HepG2 (cell line): ENCODE measurements at regions not wholly inside any gene's neighbourhood (a gene's known extent, or its start where the extent isn't known, plus 50 kb on each side); places are given as distances from the start of the nearest gene placed in this dataset.

Source experiments
- ATAC-seq: fragments of 200-7000 bp; cut with Tn5 transposase; 3 replicates; pipeline ENCODE4 v1.9.1; 2020; ENCODE audit warnings: mild to moderate bottlenecking, moderate library complexity
- BruUV-seq: library from RNA; stranded (reverse); fragments of 400-500 nt; replicated peaks from 2 replicates; lab custom pipeline; 2021; lab: Mats Ljungman, UMichigan
- CTCF ChIA-PET: fragments of 300-600 bp; formaldehyde crosslinking; extraction: SDS; loops from one replicate; lab custom pipeline; 2021; ENCODE audit warnings: low total read pairs, inconsistent platforms, low intra/inter-chr PET ratio; lab: Yijun Ruan, JAX
- POLR2A ChIA-PET: fragments of 350-600 bp; sonication (Branson Sonifier 250); formaldehyde crosslinking; loops from one replicate; lab custom pipeline; 2020; ENCODE audit warnings: antibody characterized with exemption, inconsistent platforms; lab: Yijun Ruan, JAX
- DNase-seq: peaks from one replicate; pipeline ENCODE4 v3.0.0-alpha.2; 2015; ENCODE audit warnings: low spot score
- FAIRE-seq: peaks from 3 replicates; lab custom pipeline; 2011; peaks lifted over from hg19 to GRCh38; lab: Jason Lieb, UNC
- H2AFZ ChIP-seq: one replicate; pipeline ENCODE4 v1.6.1; 2011; ENCODE audit warnings: low read length, inconsistent platforms
- H3K27ac ChIP-seq: fragments of 300-600 bp; 3 replicates; pipeline ENCODE4 v1.8.0; 2011; ENCODE audit warnings: mixed run types, mild to moderate bottlenecking, mixed read lengths, low read length, inconsistent platforms; ENCODE audit not compliant: insufficient read depth; ENCODE audit errors: extremely low read length
- H3K27me3 ChIP-seq, 2 experiments: fragments of 200-600 bp in 1 of 2; 2 replicates in 1 of 2; 3 replicates in 1 of 2; pipeline versions ENCODE4 v1.6.0 to v1.8.0; 2011; ENCODE audit warnings: low read length in 2 of 2, mild to moderate bottlenecking in 2 of 2, moderate library complexity in 2 of 2, inconsistent platforms in 1 of 2; ENCODE audit not compliant: insufficient read depth in 2 of 2, control insufficient read depth in 1 of 2
- H3K36me3 ChIP-seq, 2 experiments: fragments of 200-600 bp in 1 of 2; replicated peaks in 1 of 2; 2 replicates in 1 of 2; 3 replicates in 1 of 2; pipeline versions ENCODE4 v1.5.1 to v1.8.0; 2011; ENCODE audit warnings: low read length in 2 of 2, inconsistent platforms in 1 of 2; ENCODE audit not compliant: insufficient read depth in 2 of 2, control insufficient read depth in 1 of 2
- H3K4me1 ChIP-seq: 2 replicates; pipeline ENCODE4 v1.5.1; 2012; ENCODE audit warnings: low read length, inconsistent platforms; ENCODE audit not compliant: insufficient read depth
- H3K4me2 ChIP-seq: 2 replicates; pipeline ENCODE4 v1.6.0; 2011; ENCODE audit warnings: low read depth, low read length, inconsistent platforms
- H3K4me3 ChIP-seq, 3 experiments: fragments of 200-600 bp in 1 of 3; sonication (generic), shearing (Covaris generic) in 1 of 3; replicated peaks in 1 of 3; 2 replicates each; pipeline ENCODE4 v1.5.1; 2011 to 2016; ENCODE audit warnings: low read length in 3 of 3, inconsistent platforms in 2 of 3, low read depth in 2 of 3, mild to moderate bottlenecking in 2 of 3, control low read depth in 1 of 3, mixed read lengths in 1 of 3; ENCODE audit not compliant: insufficient read depth in 1 of 3
- H3K79me2 ChIP-seq: one replicate; pipeline ENCODE4 v1.6.1; 2011; ENCODE audit warnings: low read length, inconsistent platforms; ENCODE audit not compliant: insufficient read depth
- H3K9ac ChIP-seq: 2 replicates; pipeline ENCODE4 v1.6.0; 2011; ENCODE audit warnings: mild to moderate bottlenecking, low read depth, low read length, inconsistent platforms; ENCODE audit not compliant: insufficient read depth
- H3K9me3 ChIP-seq: 2 replicates; pipeline ENCODE4 v1.5.1; 2012; ENCODE audit warnings: mild to moderate bottlenecking, low read length
- H4K20me1 ChIP-seq: 2 replicates; pipeline ENCODE4 v1.6.0; 2011; ENCODE audit warnings: inconsistent platforms, mild to moderate bottlenecking, low read length, moderate library complexity; ENCODE audit not compliant: insufficient read depth
- GTF2F1 ChIP-seq: fragments of 150-350 bp; IDR thresholded peaks from 2 replicates; pipeline ENCODE4 v1.6.1; 2014; ENCODE audit warnings: low read length
- NPAS2 ChIP-seq: sonication (generic); formaldehyde crosslinking; IDR thresholded peaks from 2 replicates; pipeline ENCODE4 v1.8.0; 2022; ENCODE audit warnings: mild to moderate bottlenecking, missing genetic modification reagents, borderline replicate concordance
- RAD51 ChIP-seq: fragments of 450-650 bp; IDR thresholded peaks from 2 replicates; pipeline ENCODE4 v1.6.1; 2016; ENCODE audit warnings: borderline replicate concordance
- SNAPC2 ChIP-seq: sonication (generic); formaldehyde crosslinking; IDR thresholded peaks from 2 replicates; pipeline ENCODE4 v1.8.1; 2022; ENCODE audit warnings: mild to moderate bottlenecking, missing genetic modification reagents
- ZNF263 ChIP-seq: sonication (generic); formaldehyde crosslinking; IDR thresholded peaks from 2 replicates; pipeline ENCODE4 v1.4.0; 2020; ENCODE audit warnings: missing genetic modification reagents
- ZNF577 ChIP-seq: sonication (generic); formaldehyde crosslinking; IDR thresholded peaks from 2 replicates; pipeline ENCODE4 v1.4.0; 2020; ENCODE audit warnings: mild to moderate bottlenecking, low read depth, missing genetic modification reagents, borderline replicate concordance
- WGBS: methylation state at CpG from one replicate; pipeline ENCODE4 v1.1.6; 2017; ENCODE audit warnings: low lambda C conversion rate; 5-methylcytosine and 5-hydroxymethylcytosine counted together
- in situ Hi-C: cut with HindIII; loops from 2 replicates; pipeline ENCODE4 v1.10.0; 2017; ENCODE audit warnings: low pct_unique_long_range_greater_than_20kb; ENCODE audit not compliant: extremely low pct_ligation_motif_present
- intact Hi-C: fragments of 100-400 bp; cut with micrococcal nuclease; formaldehyde crosslinking; loops from one replicate; pipeline ENCODE4 v1.10.0; 2022; ENCODE audit not compliant: unreplicated experiment
- TF ChIP-seq, protein P1 (sequence below): IDR thresholded peaks from 2 replicates; pipeline ENCODE4 v1.4.0; 2020; ENCODE audit warnings: mild to moderate bottlenecking, missing genetic modification reagents
- TF ChIP-seq, protein P2 (sequence below): sonication (generic); formaldehyde crosslinking; IDR thresholded peaks from 2 replicates; pipeline ENCODE4 v1.9.0; 2021; ENCODE audit warnings: missing genetic modification reagents, borderline replicate concordance

DNA sequence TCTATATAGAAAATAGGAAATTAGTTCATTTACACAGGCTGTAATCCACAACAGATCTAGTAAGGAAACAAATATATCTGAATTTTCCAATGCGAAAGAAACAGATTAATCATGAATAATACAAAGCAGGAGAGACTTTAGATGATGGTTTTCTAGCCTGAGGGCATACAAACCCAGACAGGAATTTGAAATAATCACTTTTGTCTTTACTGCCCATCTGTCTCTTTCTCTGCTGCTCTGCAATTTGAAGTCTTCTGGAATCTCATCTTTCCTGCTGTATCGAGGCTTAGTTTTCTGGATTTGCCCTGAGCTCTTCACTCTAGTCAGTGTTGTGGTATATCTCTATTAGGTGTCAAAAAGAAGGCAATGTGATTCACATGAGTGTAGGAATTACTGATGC, 711.8 kb upstream of the FAM241A start:
- Histone ChIP-seq H3K9me3 (peaks cover 2% of the 10 kb centered on the region; the same call in 1 of the 2 replicates), H3K4me1 (no peaks in the 10 kb centered on the region), H3K27me3 (no peaks in the 10 kb centered on the region), H3K4me2 (no peak overlapping the region), H3K79me2 (no peaks in the 10 kb centered on the region), H4K20me1 (no peaks in the 10 kb centered on the region), H2AFZ (no peak overlapping the region), H3K4me3 (no peak overlapping the region), H3K36me3 (no peaks in the 10 kb centered on the region), H3K27ac (no peak overlapping the region), H3K9ac (no peak overlapping the region)
- ChIA-PET POLR2A (no interaction called here), CTCF (no interaction called here)
- DNase-seq, result no peak
- no peak for FAIRE-seq
- 0% methylated on average over 2 of the region's 2 CpGs for WGBS
- TF ChIP-seq SNAPC2 (CRISPR knock-in tag), result no peak
- no peak for TF ChIP-seq NPAS2
- TF ChIP-seq, protein P1, sequence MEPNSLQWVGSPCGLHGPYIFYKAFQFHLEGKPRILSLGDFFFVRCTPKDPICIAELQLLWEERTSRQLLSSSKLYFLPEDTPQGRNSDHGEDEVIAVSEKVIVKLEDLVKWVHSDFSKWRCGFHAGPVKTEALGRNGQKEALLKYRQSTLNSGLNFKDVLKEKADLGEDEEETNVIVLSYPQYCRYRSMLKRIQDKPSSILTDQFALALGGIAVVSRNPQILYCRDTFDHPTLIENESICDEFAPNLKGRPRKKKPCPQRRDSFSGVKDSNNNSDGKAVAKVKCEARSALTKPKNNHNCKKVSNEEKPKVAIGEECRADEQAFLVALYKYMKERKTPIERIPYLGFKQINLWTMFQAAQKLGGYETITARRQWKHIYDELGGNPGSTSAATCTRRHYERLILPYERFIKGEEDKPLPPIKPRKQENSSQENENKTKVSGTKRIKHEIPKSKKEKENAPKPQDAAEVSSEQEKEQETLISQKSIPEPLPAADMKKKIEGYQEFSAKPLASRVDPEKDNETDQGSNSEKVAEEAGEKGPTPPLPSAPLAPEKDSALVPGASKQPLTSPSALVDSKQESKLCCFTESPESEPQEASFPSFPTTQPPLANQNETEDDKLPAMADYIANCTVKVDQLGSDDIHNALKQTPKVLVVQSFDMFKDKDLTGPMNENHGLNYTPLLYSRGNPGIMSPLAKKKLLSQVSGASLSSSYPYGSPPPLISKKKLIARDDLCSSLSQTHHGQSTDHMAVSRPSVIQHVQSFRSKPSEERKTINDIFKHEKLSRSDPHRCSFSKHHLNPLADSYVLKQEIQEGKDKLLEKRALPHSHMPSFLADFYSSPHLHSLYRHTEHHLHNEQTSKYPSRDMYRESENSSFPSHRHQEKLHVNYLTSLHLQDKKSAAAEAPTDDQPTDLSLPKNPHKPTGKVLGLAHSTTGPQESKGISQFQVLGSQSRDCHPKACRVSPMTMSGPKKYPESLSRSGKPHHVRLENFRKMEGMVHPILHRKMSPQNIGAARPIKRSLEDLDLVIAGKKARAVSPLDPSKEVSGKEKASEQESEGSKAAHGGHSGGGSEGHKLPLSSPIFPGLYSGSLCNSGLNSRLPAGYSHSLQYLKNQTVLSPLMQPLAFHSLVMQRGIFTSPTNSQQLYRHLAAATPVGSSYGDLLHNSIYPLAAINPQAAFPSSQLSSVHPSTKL, result no peak
- TF ChIP-seq RAD51, result no peak
- TF ChIP-seq GTF2F1, result no peak
- TF ChIP-seq, protein P2, sequence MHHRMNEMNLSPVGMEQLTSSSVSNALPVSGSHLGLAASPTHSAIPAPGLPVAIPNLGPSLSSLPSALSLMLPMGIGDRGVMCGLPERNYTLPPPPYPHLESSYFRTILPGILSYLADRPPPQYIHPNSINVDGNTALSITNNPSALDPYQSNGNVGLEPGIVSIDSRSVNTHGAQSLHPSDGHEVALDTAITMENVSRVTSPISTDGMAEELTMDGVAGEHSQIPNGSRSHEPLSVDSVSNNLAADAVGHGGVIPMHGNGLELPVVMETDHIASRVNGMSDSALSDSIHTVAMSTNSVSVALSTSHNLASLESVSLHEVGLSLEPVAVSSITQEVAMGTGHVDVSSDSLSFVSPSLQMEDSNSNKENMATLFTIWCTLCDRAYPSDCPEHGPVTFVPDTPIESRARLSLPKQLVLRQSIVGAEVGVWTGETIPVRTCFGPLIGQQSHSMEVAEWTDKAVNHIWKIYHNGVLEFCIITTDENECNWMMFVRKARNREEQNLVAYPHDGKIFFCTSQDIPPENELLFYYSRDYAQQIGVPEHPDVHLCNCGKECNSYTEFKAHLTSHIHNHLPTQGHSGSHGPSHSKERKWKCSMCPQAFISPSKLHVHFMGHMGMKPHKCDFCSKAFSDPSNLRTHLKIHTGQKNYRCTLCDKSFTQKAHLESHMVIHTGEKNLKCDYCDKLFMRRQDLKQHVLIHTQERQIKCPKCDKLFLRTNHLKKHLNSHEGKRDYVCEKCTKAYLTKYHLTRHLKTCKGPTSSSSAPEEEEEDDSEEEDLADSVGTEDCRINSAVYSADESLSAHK (CRISPR knock-in tag), result no peak
- TF ChIP-seq ZNF263 (CRISPR knock-in tag), result no peak
- TF ChIP-seq ZNF577 (CRISPR knock-in tag), result no peak
- BruUV-seq, result no TSS peak
- in situ Hi-C loops (no loop called here), intact Hi-C loops (no loop called here)
- ATAC-seq, result no peak
